ENCODE measurements at regions not wholly inside any gene's neighbourhood (a gene's known extent, or its start where the extent isn't known, plus 50 kb on each side); places are given as distances from the start of the nearest gene placed in this dataset.

GRCh38 chr17:13076905-13077304 lies 59.1 kb upstream of the ELAC2 start:
- DNase-seq, result no peak

GRCh38 chr17:13074026-13074425 lies 56.2 kb upstream of the ELAC2 start:
- DNase-seq, result no peak

GRCh38 chr17:13073018-13073417 lies 55.2 kb upstream of the ELAC2 start:
- no peak for DNase-seq

GRCh38 chr17:13070732-13071131 lies 52.9 kb upstream of the ELAC2 start:
- no peak for DNase-seq

- DNase-seq, result no peak
Observed at GRCh38 chr17:13067629-13068303, 49.9 kb upstream of the ELAC2 start.

Measured in GDM1 (cell line).